Mesenchymal stem cell (in vitro differentiated cells and primary cell): ENCODE measurements at regions not wholly inside any gene's neighbourhood (a gene's known extent, or its start where the extent isn't known, plus 50 kb on each side); places are given as distances from the start of the nearest gene placed in this dataset.

ENCODE experiments used
- DNase-seq: peaks from one replicate; pipeline ENCODE4 v3.0.0-alpha.2; 2013
- H2AFZ ChIP-seq: one replicate; pipeline ENCODE4 v1.6.1; 2013; ENCODE audit warnings: low read depth, mild to moderate bottlenecking, control low read depth, inconsistent platforms, low read length, moderate library complexity
- H2AK5ac ChIP-seq: 2 replicates; pipeline ENCODE4 v1.6.1; 2013; ENCODE audit warnings: low read length, moderate library complexity, mild to moderate bottlenecking, inconsistent platforms; ENCODE audit not compliant: severe bottlenecking
- H2BK120ac ChIP-seq: one replicate; pipeline ENCODE4 v1.6.1; 2013; ENCODE audit warnings: low read depth, mild to moderate bottlenecking, inconsistent platforms, low read length, moderate library complexity
- H2BK12ac ChIP-seq, 2 experiments: one replicate each; pipeline ENCODE4 v1.6.1; 2013; ENCODE audit warnings: inconsistent platforms in 2 of 2, low read length in 2 of 2, mild to moderate bottlenecking in 2 of 2, moderate library complexity in 2 of 2, control low read depth in 1 of 2
- H2BK15ac ChIP-seq: one replicate; pipeline ENCODE4 v1.6.1; 2013; ENCODE audit warnings: mild to moderate bottlenecking, low read depth, inconsistent platforms; ENCODE audit not compliant: poor library complexity, severe bottlenecking
- H2BK5ac ChIP-seq: 2 replicates; pipeline ENCODE4 v1.6.1; 2013; ENCODE audit warnings: low read depth, mild to moderate bottlenecking, low read length, control low read depth, inconsistent platforms; ENCODE audit not compliant: poor library complexity, severe bottlenecking
- H3K14ac ChIP-seq, 2 experiments: one replicate each; pipeline ENCODE4 v1.6.1; 2013; ENCODE audit warnings: inconsistent platforms in 2 of 2, low read length in 2 of 2, control low read depth in 1 of 2, mild to moderate bottlenecking in 1 of 2, moderate library complexity in 1 of 2
- H3K18ac ChIP-seq, 2 experiments: one replicate each; pipeline ENCODE4 v1.6.1; 2013; ENCODE audit warnings: inconsistent platforms in 2 of 2, low read length in 2 of 2, control low read depth in 1 of 2, low read depth in 1 of 2, mild to moderate bottlenecking in 1 of 2
- H3K23ac ChIP-seq, 2 experiments: one replicate each; pipeline ENCODE4 v1.6.1; 2013; ENCODE audit warnings: inconsistent platforms in 2 of 2, low read length in 2 of 2, mild to moderate bottlenecking in 2 of 2, moderate library complexity in 2 of 2, control low read depth in 1 of 2
- H3K27ac ChIP-seq: 2 replicates; pipeline ENCODE4 v1.5.1; 2013; ENCODE audit warnings: mild to moderate bottlenecking, moderate library complexity, low read length, control low read depth, inconsistent platforms; ENCODE audit not compliant: poor library complexity, severe bottlenecking
- H3K27me3 ChIP-seq, 2 experiments: 2 replicates each; pipeline versions ENCODE4 v1.6.1 to v1.7.0; 2013; ENCODE audit warnings: low read length in 2 of 2, mild to moderate bottlenecking in 2 of 2, moderate library complexity in 2 of 2, control low read depth in 1 of 2, inconsistent platforms in 1 of 2; ENCODE audit not compliant: control insufficient read depth in 1 of 2, insufficient read depth in 1 of 2
- H3K36me3 ChIP-seq, 2 experiments: 2 replicates each; pipeline versions ENCODE4 v1.6.1 to v1.7.0; 2013; ENCODE audit warnings: low read length in 2 of 2, control low read depth in 1 of 2, inconsistent platforms in 1 of 2, low read depth in 1 of 2, mild to moderate bottlenecking in 1 of 2; ENCODE audit not compliant: insufficient read depth in 2 of 2, control insufficient read depth in 1 of 2
- H3K4ac ChIP-seq, 2 experiments: one replicate each; pipeline ENCODE4 v1.6.1; 2013; ENCODE audit warnings: inconsistent platforms in 2 of 2, low read length in 2 of 2, mild to moderate bottlenecking in 2 of 2, moderate library complexity in 2 of 2, control low read depth in 1 of 2, low read depth in 1 of 2
- H3K4me1 ChIP-seq: 2 replicates; pipeline ENCODE4 v1.6.1; 2013; ENCODE audit warnings: low read depth, low read length, control low read depth; ENCODE audit not compliant: control insufficient read depth, insufficient read depth
- H3K4me2 ChIP-seq: 2 replicates; pipeline ENCODE4 v1.6.1; 2013; ENCODE audit warnings: low read length, mild to moderate bottlenecking, inconsistent platforms; ENCODE audit not compliant: poor library complexity, severe bottlenecking
- H3K4me3 ChIP-seq, 2 experiments: 2 replicates each; pipeline versions ENCODE4 v1.5.1 to v1.7.0; 2013; ENCODE audit warnings: low read length in 2 of 2, mild to moderate bottlenecking in 2 of 2, control low read depth in 1 of 2, low read depth in 1 of 2; ENCODE audit not compliant: insufficient read depth in 1 of 2
- H3K79me1 ChIP-seq: replicated peaks from 2 replicates; pipeline ENCODE4 v1.6.1; 2013; ENCODE audit warnings: mild to moderate bottlenecking, control low read depth, low read length, inconsistent platforms; ENCODE audit not compliant: poor library complexity, severe bottlenecking
- H3K9ac ChIP-seq: 2 replicates; pipeline ENCODE4 v1.7.0; 2013; ENCODE audit warnings: mild to moderate bottlenecking, low read length, moderate library complexity
- H3K9me3 ChIP-seq: 2 replicates; pipeline ENCODE4 v1.7.0; 2013; ENCODE audit warnings: mild to moderate bottlenecking, low read length; ENCODE audit not compliant: control insufficient read depth
- H4K8ac ChIP-seq: one replicate; pipeline ENCODE4 v1.6.1; 2013; ENCODE audit warnings: inconsistent platforms, mild to moderate bottlenecking, low read length, moderate library complexity
- H4K91ac ChIP-seq: one replicate; pipeline ENCODE4 v1.6.1; 2013; ENCODE audit warnings: mild to moderate bottlenecking, low read length, inconsistent platforms
- WGBS: methylation state at CpG from one replicate; pipeline ENCODE4 v1.1.7; 2013; ENCODE audit warnings: mixed read lengths; 5-methylcytosine and 5-hydroxymethylcytosine counted together

GRCh38 chr1:221594576-221594975 lies 147.3 kb downstream of the DUSP10 start:
- Histone ChIP-seq H2AFZ (no peak overlapping the region), H3K4ac (no peak overlapping the region), H4K8ac (no peak overlapping the region), H3K79me1 (no peaks in the 10 kb centered on the region), H3K4me3 (no peak overlapping the region), H3K23ac (no peak overlapping the region), H2BK5ac (no peak overlapping the region), H3K36me3 (no peaks in the 10 kb centered on the region), H3K9me3 (no peaks in the 10 kb centered on the region), H3K9ac (no peak overlapping the region), H2BK15ac (no peak overlapping the region), H3K27ac (no peak overlapping the region), H3K4me1 (no peaks in the 10 kb centered on the region), H3K4me2 (no peak overlapping the region), H3K27me3 (no peaks in the 10 kb centered on the region), H4K91ac (no peak overlapping the region), H2BK120ac (no peak overlapping the region), H2AK5ac (no peak overlapping the region), H3K18ac (peak overlapping the region in 1 of 2 experiments; percentile 32), H2BK12ac (no peak overlapping the region), H3K14ac (no peak overlapping the region)
- WGBS: 100% methylated on average over 1 of the region's 2 CpGs
- no peak for DNase-seq

- Histone ChIP-seq H3K9me3 (no peaks in the 10 kb centered on the region), H3K79me1 (no peaks in the 10 kb centered on the region), H3K23ac (no peak overlapping the region), H3K4me2 (no peak overlapping the region), H4K8ac (no peak overlapping the region), H2BK12ac (no peak overlapping the region), H2BK120ac (no peak overlapping the region), H2BK15ac (no peak overlapping the region), H3K27ac (no peak overlapping the region), H3K36me3 (no peaks in the 10 kb centered on the region), H3K14ac (no peak overlapping the region), H3K18ac (no peak overlapping the region), H2AFZ (no peak overlapping the region), H3K4ac (no peak overlapping the region), H2AK5ac (no peak overlapping the region), H4K91ac (no peak overlapping the region), H3K27me3 (no peaks in the 10 kb centered on the region), H3K9ac (no peak overlapping the region), H3K4me1 (no peaks in the 10 kb centered on the region), H2BK5ac (no peak overlapping the region), H3K4me3 (no peak overlapping the region)
- DNase-seq: no peak
- 83% methylated on average over 6 of the region's 6 CpGs for WGBS
These were observed 143.8 kb downstream of the DUSP10 start for GRCh38 chr1:221598122-221598521.

GRCh38 chr1:221601166-221601565 lies 140.7 kb downstream of the DUSP10 start:
- no peak for DNase-seq
- H4K8ac ChIP-seq: no peak overlapping the region
- no peaks in the 10 kb centered on the region for H3K36me3 ChIP-seq
- H3K4me2 ChIP-seq: no peak overlapping the region
- no peak overlapping the region for H3K27ac ChIP-seq
- H3K23ac ChIP-seq: no peak overlapping the region
- no peaks in the 10 kb centered on the region for H3K4me1 ChIP-seq
- H3K27me3 ChIP-seq: no peaks in the 10 kb centered on the region
- H3K4me3 ChIP-seq: no peak overlapping the region
- no peak overlapping the region for H3K14ac ChIP-seq
- H3K79me1 ChIP-seq: no peaks in the 10 kb centered on the region
- no peak overlapping the region for H2BK12ac ChIP-seq
- H4K91ac ChIP-seq: no peak overlapping the region
- no peak overlapping the region for H3K18ac ChIP-seq
- H3K4ac ChIP-seq: no peak overlapping the region
- no peak overlapping the region for H2BK15ac ChIP-seq
- no peak overlapping the region for H2BK5ac ChIP-seq
- H3K9ac ChIP-seq: no peak overlapping the region
- H3K9me3 ChIP-seq: no peaks in the 10 kb centered on the region
- no peak overlapping the region for H2AK5ac ChIP-seq
- no peak overlapping the region for H2BK120ac ChIP-seq
- no peak overlapping the region for H2AFZ ChIP-seq

GRCh38 chr1:221602830-221603229 lies 139.1 kb downstream of the DUSP10 start:
- Histone ChIP-seq H2AK5ac (no peak overlapping the region), H3K79me1 (no peaks in the 10 kb centered on the region), H2BK15ac (peak overlapping the region; percentile 23), H3K23ac (no peak overlapping the region), H3K4ac (no peak overlapping the region), H3K36me3 (no peaks in the 10 kb centered on the region), H2BK120ac (no peak overlapping the region), H3K4me1 (no peaks in the 10 kb centered on the region), H2BK12ac (no peak overlapping the region), H3K14ac (no peak overlapping the region), H3K9me3 (no peaks in the 10 kb centered on the region), H3K27me3 (no peaks in the 10 kb centered on the region), H3K4me2 (no peak overlapping the region), H3K9ac (no peak overlapping the region), H3K4me3 (no peak overlapping the region), H4K8ac (no peak overlapping the region), H2AFZ (no peak overlapping the region), H3K18ac (peak overlapping the region; percentile 21 to 28), H3K27ac (no peak overlapping the region), H2BK5ac (no peak overlapping the region), H4K91ac (no peak overlapping the region)
- DNase-seq: no peak
- WGBS: 100% methylated on average over 1 of the region's 2 CpGs
